ENCODE measurements at regions not wholly inside any gene's neighbourhood (a gene's known extent, or its start where the extent isn't known, plus 50 kb on each side); places are given as distances from the start of the nearest gene placed in this dataset.

DNA sequence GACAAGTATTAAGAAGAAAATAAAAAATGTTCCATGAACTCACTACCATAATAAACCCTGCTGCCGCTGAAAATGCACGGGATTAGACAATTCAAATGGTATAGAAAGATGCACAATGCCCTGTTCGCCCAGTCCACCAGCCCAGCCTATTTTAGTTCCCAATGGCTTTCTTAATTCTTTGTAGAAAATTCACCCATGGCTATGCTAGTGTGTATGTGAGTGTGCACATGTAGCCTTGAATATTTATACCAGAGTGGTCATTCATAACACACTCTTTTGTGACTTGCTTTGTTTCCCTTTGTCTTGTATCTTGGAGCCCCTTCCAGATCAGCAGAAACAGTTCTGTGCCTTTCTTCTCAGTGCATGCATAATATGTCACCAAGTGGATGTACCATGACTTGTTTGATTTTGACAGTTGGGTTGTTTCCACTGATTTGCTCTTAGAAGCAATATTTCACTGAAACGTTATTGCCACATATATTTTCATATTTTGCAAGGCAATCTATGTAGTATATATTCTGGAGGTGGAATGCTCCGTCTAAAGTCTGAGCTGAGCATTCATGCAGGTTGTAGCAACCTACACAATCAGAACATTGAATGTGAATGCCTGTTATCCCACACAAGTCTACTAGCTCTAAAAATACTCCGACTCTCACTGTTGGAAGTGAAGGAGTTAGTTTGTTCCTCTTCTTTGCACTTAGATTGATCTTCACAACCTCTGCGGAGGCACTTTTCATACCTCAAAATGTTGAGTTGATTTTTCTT, 383.0 kb upstream of the EEF2KMT start:
- TF ChIP-seq, protein P1, sequence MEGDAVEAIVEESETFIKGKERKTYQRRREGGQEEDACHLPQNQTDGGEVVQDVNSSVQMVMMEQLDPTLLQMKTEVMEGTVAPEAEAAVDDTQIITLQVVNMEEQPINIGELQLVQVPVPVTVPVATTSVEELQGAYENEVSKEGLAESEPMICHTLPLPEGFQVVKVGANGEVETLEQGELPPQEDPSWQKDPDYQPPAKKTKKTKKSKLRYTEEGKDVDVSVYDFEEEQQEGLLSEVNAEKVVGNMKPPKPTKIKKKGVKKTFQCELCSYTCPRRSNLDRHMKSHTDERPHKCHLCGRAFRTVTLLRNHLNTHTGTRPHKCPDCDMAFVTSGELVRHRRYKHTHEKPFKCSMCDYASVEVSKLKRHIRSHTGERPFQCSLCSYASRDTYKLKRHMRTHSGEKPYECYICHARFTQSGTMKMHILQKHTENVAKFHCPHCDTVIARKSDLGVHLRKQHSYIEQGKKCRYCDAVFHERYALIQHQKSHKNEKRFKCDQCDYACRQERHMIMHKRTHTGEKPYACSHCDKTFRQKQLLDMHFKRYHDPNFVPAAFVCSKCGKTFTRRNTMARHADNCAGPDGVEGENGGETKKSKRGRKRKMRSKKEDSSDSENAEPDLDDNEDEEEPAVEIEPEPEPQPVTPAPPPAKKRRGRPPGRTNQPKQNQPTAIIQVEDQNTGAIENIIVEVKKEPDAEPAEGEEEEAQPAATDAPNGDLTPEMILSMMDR (IDR thresholded peaks at IDR 0.05), result no peak
- TF ChIP-seq POLR2A (IDR thresholded peaks at IDR 0.05), result no peak

Data from heart left ventricle (tissue), 13 donors.